Nephron (organoid): ENCODE measurements at regions not wholly inside any gene's neighbourhood (a gene's known extent, or its start where the extent isn't known, plus 50 kb on each side); places are given as distances from the start of the nearest gene placed in this dataset.

Experiments
- H3K27ac Mint-ChIP-seq, 3 experiments: 2 replicates each; pipeline ENCODE4 v1.8.0; 2020; ENCODE audit warnings: mixed read lengths in 3 of 3, mild to moderate bottlenecking in 2 of 3, moderate library complexity in 1 of 3
- H3K27me3 Mint-ChIP-seq: 2 replicates; pipeline ENCODE4 v1.8.0; 2021; ENCODE audit warnings: low read depth, mild to moderate bottlenecking, moderate library complexity, mixed read lengths
- H3K36me3 Mint-ChIP-seq: 2 replicates; pipeline ENCODE4 v1.8.0; 2020; ENCODE audit warnings: low read depth, mixed read lengths
- H3K4me1 Mint-ChIP-seq: 2 replicates; pipeline ENCODE4 v1.8.0; 2020; ENCODE audit warnings: mixed read lengths
- H3K4me3 Mint-ChIP-seq, 3 experiments: 2 replicates each; pipeline ENCODE4 v1.8.0; 2020; ENCODE audit warnings: mild to moderate bottlenecking in 3 of 3, mixed read lengths in 3 of 3, moderate library complexity in 2 of 3
- H3K9me3 Mint-ChIP-seq: 2 replicates; pipeline ENCODE4 v1.8.0; 2020; ENCODE audit warnings: mixed read lengths
- CTCF ChIP-seq, 3 experiments: fragments of 200-600 bp; sonication (generic); IDR thresholded peaks; one replicate each; pipeline ENCODE4 v1.5.0; 2021; ENCODE audit warnings: antibody characterized with exemption in 3 of 3; ENCODE audit not compliant: unreplicated experiment in 3 of 3

- Mint-ChIP-seq H3K9me3 (peaks cover 22% of the 10 kb centered on the region), H3K4me1 (no peaks in the 10 kb centered on the region), H3K36me3 (no peaks in the 10 kb centered on the region), H3K27ac (no peak overlapping the region), H3K27me3 (no peaks in the 10 kb centered on the region), H3K4me3 (no peak overlapping the region)
- no peak for TF ChIP-seq CTCF (IDR thresholded peaks at IDR 0.05; ENCODE audit: unreplicated experiment in 3 of 3)
Observed at GRCh38 chr20:7178004-7178403, 410.5 kb downstream of the BMP2 start.

- H3K4me3 Mint-ChIP-seq: no peak overlapping the region
- peaks cover 25% of the 10 kb centered on the region for H3K9me3 Mint-ChIP-seq
- no peaks in the 10 kb centered on the region for H3K36me3 Mint-ChIP-seq
- TF ChIP-seq CTCF (IDR thresholded peaks at IDR 0.05; ENCODE audit: unreplicated experiment in 3 of 3): no peak
- H3K27ac Mint-ChIP-seq: no peak overlapping the region
- no peaks in the 10 kb centered on the region for H3K27me3 Mint-ChIP-seq
- H3K4me1 Mint-ChIP-seq: no peaks in the 10 kb centered on the region
Observed at GRCh38 chr20:7180256-7181045, 413.0 kb downstream of the BMP2 start.

GRCh38 chr20:7189231-7189630 lies 421.7 kb downstream of the BMP2 start:
- Mint-ChIP-seq H3K4me3 (no peak overlapping the region), H3K27ac (no peak overlapping the region), H3K27me3 (no peaks in the 10 kb centered on the region), H3K9me3 (no peaks in the 10 kb centered on the region), H3K36me3 (no peaks in the 10 kb centered on the region), H3K4me1 (no peaks in the 10 kb centered on the region)
- no peak for TF ChIP-seq CTCF (IDR thresholded peaks at IDR 0.05; ENCODE audit: unreplicated experiment in 3 of 3)

- Mint-ChIP-seq H3K4me3 (no peak overlapping the region), H3K27me3 (no peaks in the 10 kb centered on the region), H3K9me3 (no peaks in the 10 kb centered on the region), H3K4me1 (no peaks in the 10 kb centered on the region), H3K36me3 (no peaks in the 10 kb centered on the region), H3K27ac (no peak overlapping the region)
- no peak for TF ChIP-seq CTCF (IDR thresholded peaks at IDR 0.05; ENCODE audit: unreplicated experiment in 3 of 3)
Observed at GRCh38 chr20:7193681-7194080, 426.2 kb downstream of the BMP2 start.

GRCh38 chr20:7195704-7196103 lies 428.2 kb downstream of the BMP2 start:
- no peaks in the 10 kb centered on the region for H3K27me3 Mint-ChIP-seq
- no peaks in the 10 kb centered on the region for H3K4me1 Mint-ChIP-seq
- H3K27ac Mint-ChIP-seq: no peak overlapping the region
- H3K4me3 Mint-ChIP-seq: no peak overlapping the region
- no peaks in the 10 kb centered on the region for H3K9me3 Mint-ChIP-seq
- H3K36me3 Mint-ChIP-seq: no peaks in the 10 kb centered on the region
- no peak for TF ChIP-seq CTCF (IDR thresholded peaks at IDR 0.05; ENCODE audit: unreplicated experiment in 3 of 3)

DNA sequence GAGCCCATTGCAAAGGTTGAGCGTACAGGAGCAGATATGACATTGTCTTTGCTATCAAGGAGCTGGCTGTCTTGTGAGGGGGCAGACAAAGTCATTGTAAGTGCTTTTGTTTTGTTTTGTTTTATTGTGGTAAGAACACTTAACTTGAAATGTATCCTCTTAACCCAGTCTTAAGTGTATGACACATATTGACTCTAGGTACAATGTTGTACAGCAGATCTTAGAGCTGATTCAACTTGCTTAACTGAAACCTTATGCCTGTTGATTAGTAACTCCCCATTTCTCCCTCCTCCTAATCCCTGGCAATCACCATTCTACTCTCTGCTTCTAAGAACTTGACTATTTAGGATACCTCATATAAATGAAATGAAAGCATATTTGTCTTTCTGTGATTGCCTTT lies 429.0 kb downstream of the BMP2 start:
- H3K27me3 Mint-ChIP-seq: no peaks in the 10 kb centered on the region
- no peaks in the 10 kb centered on the region for H3K9me3 Mint-ChIP-seq

More for the DNA sequence above, 429.0 kb downstream of the BMP2 start:
- Mint-ChIP-seq H3K4me1 (no peaks in the 10 kb centered on the region), H3K36me3 (no peaks in the 10 kb centered on the region), H3K27ac (no peak overlapping the region), H3K4me3 (no peak overlapping the region)
- no peak for TF ChIP-seq CTCF (IDR thresholded peaks at IDR 0.05; ENCODE audit: unreplicated experiment in 3 of 3)
